ENCODE measurements at regions not wholly inside any gene's neighbourhood (a gene's known extent, or its start where the extent isn't known, plus 50 kb on each side); places are given as distances from the start of the nearest gene placed in this dataset.

GRCh38 chr10:43945094-43945730 lies 296.5 kb upstream of the ZNF32 start:
- no peak overlapping the region for H3K4me3 ChIP-seq (ENCODE audit: control insufficient read depth, low read depth, low read length)
- DNase-seq (ENCODE audit: low read depth) = no peak
- no peak for TF ChIP-seq CTCF (IDR thresholded peaks at IDR 0.05; ENCODE audit: control insufficient read depth, insufficient read depth, low read depth, low read length, missing control alignments)

- no peak for TF ChIP-seq CTCF (IDR thresholded peaks at IDR 0.05; ENCODE audit: control insufficient read depth, insufficient read depth, low read depth, low read length, missing control alignments)
- no peak overlapping the region for H3K4me3 ChIP-seq (ENCODE audit: control insufficient read depth, low read depth, low read length)
- no peak for DNase-seq (ENCODE audit: low read depth)
These were observed 295.9 kb upstream of the ZNF32 start for GRCh38 chr10:43944381-43945093.

- no peak for DNase-seq (ENCODE audit: low read depth)
These were observed 295.2 kb upstream of the ZNF32 start for GRCh38 chr10:43943818-43944360.

GRCh38 chr10:43943119-43943817 lies 294.6 kb upstream of the ZNF32 start:
- no peak for DNase-seq (ENCODE audit: low read depth)
- H3K4me3 ChIP-seq (ENCODE audit: control insufficient read depth, low read depth, low read length) = no peak overlapping the region
- TF ChIP-seq CTCF (IDR thresholded peaks at IDR 0.05; ENCODE audit: control insufficient read depth, insufficient read depth, low read depth, low read length, missing control alignments) = no peak

More at GRCh38 chr10:43943818-43944360, 295.2 kb upstream of the ZNF32 start:
- TF ChIP-seq CTCF (IDR thresholded peaks at IDR 0.05; ENCODE audit: control insufficient read depth, insufficient read depth, low read depth, low read length, missing control alignments) = no peak
- H3K4me3 ChIP-seq (ENCODE audit: control insufficient read depth, low read depth, low read length) = no peak overlapping the region

- DNase-seq (ENCODE audit: low read depth) = no peak
- H3K4me3 ChIP-seq (ENCODE audit: control insufficient read depth, low read depth, low read length) = no peak overlapping the region
- TF ChIP-seq CTCF (IDR thresholded peaks at IDR 0.05; ENCODE audit: control insufficient read depth, insufficient read depth, low read depth, low read length, missing control alignments) = no peak
These were observed 293.6 kb upstream of the ZNF32 start for GRCh38 chr10:43942096-43942850.
